GM23338 (cell line): ENCODE measurements at regions not wholly inside any gene's neighbourhood (a gene's known extent, or its start where the extent isn't known, plus 50 kb on each side); places are given as distances from the start of the nearest gene placed in this dataset.

ENCODE experiments used
- ATAC-seq: fragments of 200-7000 bp; cut with Tn5 transposase; 3 replicates; pipeline ENCODE4 v1.9.1; 2020
- DNase-seq: peaks from one replicate; pipeline ENCODE4 v3.0.0-alpha.2; 2015; ENCODE audit warnings: low spot score
- H2AFZ ChIP-seq: fragments of 200-600 bp; sonication (generic); 2 replicates; pipeline ENCODE4 v1.8.0; 2016; ENCODE audit warnings: antibody characterized with exemption, mild to moderate bottlenecking, moderate library complexity
- H3F3A ChIP-seq: fragments of 200-600 bp; sonication (generic); replicated peaks from 2 replicates; pipeline ENCODE4 v1.8.0; 2017; ENCODE audit warnings: antibody characterized with exemption, mixed run types, low read depth
- H3K27ac ChIP-seq: fragments of 200-600 bp; sonication (generic); 2 replicates; pipeline ENCODE4 v1.6.1; 2016; ENCODE audit warnings: low read depth
- H3K27me3 ChIP-seq: fragments of 200-600 bp; sonication (generic); 2 replicates; pipeline ENCODE4 v1.8.0; 2016; ENCODE audit warnings: mild to moderate bottlenecking, mixed run types, moderate library complexity; ENCODE audit not compliant: insufficient read depth
- H3K36me3 ChIP-seq: fragments of 200-600 bp; sonication (generic); 2 replicates; pipeline ENCODE4 v1.8.0; 2016; ENCODE audit warnings: mild to moderate bottlenecking; ENCODE audit not compliant: insufficient read depth
- H3K4me1 ChIP-seq: fragments of 200-600 bp; sonication (generic); 2 replicates; pipeline ENCODE4 v1.8.0; 2016; ENCODE audit warnings: mild to moderate bottlenecking, moderate library complexity; ENCODE audit not compliant: insufficient read depth
- H3K4me2 ChIP-seq: fragments of 200-600 bp; sonication (generic); 2 replicates; pipeline ENCODE4 v1.7.1; 2017; ENCODE audit warnings: mixed run types
- H3K4me3 ChIP-seq: fragments of 200-600 bp; sonication (generic); 2 replicates; pipeline ENCODE4 v1.6.1; 2016; ENCODE audit warnings: mixed run types
- H3K79me2 ChIP-seq: fragments of 200-600 bp; sonication (generic); replicated peaks from 2 replicates; pipeline ENCODE4 v1.8.0; 2017; ENCODE audit warnings: mild to moderate bottlenecking; ENCODE audit not compliant: insufficient read depth
- H3K9me2 ChIP-seq: fragments of 200-600 bp; sonication (generic); 2 replicates; pipeline ENCODE4 v1.8.0; 2017; ENCODE audit not compliant: insufficient read depth
- H4K20me1 ChIP-seq: fragments of 200-600 bp; sonication (generic); replicated peaks from 2 replicates; pipeline ENCODE4 v1.8.0; 2017; ENCODE audit warnings: mild to moderate bottlenecking; ENCODE audit not compliant: insufficient read depth
- H3K27ac Mint-ChIP-seq: 2 replicates; pipeline ENCODE4 v1.8.0; 2020; ENCODE audit warnings: inconsistent platforms, mild to moderate bottlenecking, moderate library complexity, mixed read lengths
- H3K27me3 Mint-ChIP-seq: 3 replicates; pipeline ENCODE4 v1.8.0; 2022; ENCODE audit warnings: low read depth, mild to moderate bottlenecking, moderate library complexity, mixed read lengths, inconsistent platforms; ENCODE audit not compliant: insufficient read depth, poor library complexity
- H3K36me3 Mint-ChIP-seq: 3 replicates; pipeline ENCODE4 v1.8.0; 2021; ENCODE audit warnings: low read depth, mild to moderate bottlenecking, inconsistent platforms, moderate library complexity, mixed read lengths
- H3K4me1 Mint-ChIP-seq: 3 replicates; pipeline ENCODE4 v1.8.0; 2020; ENCODE audit warnings: mild to moderate bottlenecking, inconsistent platforms, mixed read lengths
- H3K4me3 Mint-ChIP-seq: 3 replicates; pipeline ENCODE4 v1.8.0; 2021; ENCODE audit warnings: moderate library complexity, mild to moderate bottlenecking, inconsistent platforms, mixed read lengths
- H3K9me3 Mint-ChIP-seq: 3 replicates; pipeline ENCODE4 v1.8.0; 2020; ENCODE audit warnings: moderate library complexity, mild to moderate bottlenecking, inconsistent platforms, mixed read lengths
- CREB1 ChIP-seq: fragments of 250-450 bp; sonication (Bioruptor Pico); IDR thresholded peaks from 2 replicates; pipeline ENCODE4 v1.5.0; 2020; ENCODE audit warnings: low read depth, mild to moderate bottlenecking, moderate library complexity
- CTCF ChIP-seq, 2 experiments: fragments of 200-600 bp in 1 of 2; sonication (generic) in 1 of 2; conservative IDR thresholded peaks; 2 replicates each; pipeline versions ENCODE4 v1.5.1 to v1.6.1; 2016 to 2017; ENCODE audit warnings: antibody characterized with exemption in 2 of 2, low read depth in 2 of 2, mild to moderate bottlenecking in 2 of 2, moderate library complexity in 1 of 2
- EZH2 ChIP-seq: fragments of 200-600 bp; sonication (generic); IDR thresholded peaks from one replicate; pipeline ENCODE4 v1.8.0; 2017; ENCODE audit warnings: antibody characterized with exemption, mild to moderate bottlenecking, low read depth; ENCODE audit not compliant: unreplicated experiment
- EZH2phosphoT487 ChIP-seq: fragments of 200-600 bp; sonication (generic); IDR thresholded peaks from one replicate; pipeline ENCODE4 v1.8.1; 2018; ENCODE audit warnings: antibody characterized with exemption; ENCODE audit not compliant: unreplicated experiment
- JUNB ChIP-seq: IDR thresholded peaks from one replicate; pipeline ENCODE4 v1.6.1; 2016; ENCODE audit warnings: antibody characterized with exemption; ENCODE audit not compliant: unreplicated experiment
- NANOG ChIP-seq: IDR thresholded peaks from 2 replicates; pipeline ENCODE4 v1.6.1; 2016; ENCODE audit warnings: antibody characterized with exemption, borderline replicate concordance
- POLR2AphosphoS5 ChIP-seq: IDR thresholded peaks from 2 replicates; pipeline ENCODE4 v1.6.1; 2016; ENCODE audit warnings: antibody characterized with exemption, low read depth
- STAT1 ChIP-seq: IDR thresholded peaks from one replicate; pipeline ENCODE4 v1.6.1; 2016; ENCODE audit warnings: antibody characterized with exemption; ENCODE audit not compliant: unreplicated experiment
- ZNF114 ChIP-seq: fragments of 250-450 bp; sonication (Bioruptor Pico); IDR thresholded peaks from 2 replicates; pipeline ENCODE4 v1.5.0; 2020; ENCODE audit warnings: mild to moderate bottlenecking, moderate library complexity
- ZNF331 ChIP-seq: fragments of 250-450 bp; sonication (Bioruptor Pico); IDR thresholded peaks from 2 replicates; pipeline ENCODE4 v1.5.0; 2020; ENCODE audit warnings: low read depth, mild to moderate bottlenecking, moderate library complexity
- TF ChIP-seq, protein P1 (sequence below): IDR thresholded peaks from 2 replicates; pipeline ENCODE4 v1.6.1; 2016; ENCODE audit warnings: antibody characterized with exemption
- TF ChIP-seq, protein P2 (sequence below): fragments of 250-450 bp; sonication (Bioruptor Pico); IDR thresholded peaks from 2 replicates; pipeline ENCODE4 v1.5.0; 2020; ENCODE audit warnings: mild to moderate bottlenecking, moderate library complexity

GRCh38 chr13:73254827-73255226 is 196.0 kb downstream of the KLF5 start:
- Histone ChIP-seq H3K4me2 (no peak overlapping the region), H2AFZ (no peak overlapping the region), H3K27me3 (no peaks in the 10 kb centered on the region), H3F3A (no peaks in the 10 kb centered on the region), H4K20me1 (no peaks in the 10 kb centered on the region), H3K9me2 (peaks cover 6% of the 10 kb centered on the region; the same call in 1 of the 2 replicates), H3K4me3 (no peak overlapping the region), H3K27ac (no peak overlapping the region), H3K4me1 (no peaks in the 10 kb centered on the region), H3K36me3 (no peaks in the 10 kb centered on the region), H3K79me2 (no peaks in the 10 kb centered on the region)
- no peak for DNase-seq
- Mint-ChIP-seq H3K4me3 (no peak overlapping the region), H3K27me3 (peaks cover 3% of the 10 kb centered on the region), H3K4me1 (peaks cover 15% of the 10 kb centered on the region), H3K36me3 (no peaks in the 10 kb centered on the region), H3K27ac (no peak overlapping the region), H3K9me3 (no peaks in the 10 kb centered on the region)
- TF ChIP-seq ZNF331 (CRISPR knock-in tag) (no peak), STAT1 (no peak), CTCF (conservative IDR thresholded peaks at IDR 0.05; ENCODE audit: low read depth in 2 of 2) (no peak), JUNB (no peak), EZH2 (no peak), ZNF114 (no peak), EZH2phosphoT487 (no peak)
- TF ChIP-seq, protein P1, sequence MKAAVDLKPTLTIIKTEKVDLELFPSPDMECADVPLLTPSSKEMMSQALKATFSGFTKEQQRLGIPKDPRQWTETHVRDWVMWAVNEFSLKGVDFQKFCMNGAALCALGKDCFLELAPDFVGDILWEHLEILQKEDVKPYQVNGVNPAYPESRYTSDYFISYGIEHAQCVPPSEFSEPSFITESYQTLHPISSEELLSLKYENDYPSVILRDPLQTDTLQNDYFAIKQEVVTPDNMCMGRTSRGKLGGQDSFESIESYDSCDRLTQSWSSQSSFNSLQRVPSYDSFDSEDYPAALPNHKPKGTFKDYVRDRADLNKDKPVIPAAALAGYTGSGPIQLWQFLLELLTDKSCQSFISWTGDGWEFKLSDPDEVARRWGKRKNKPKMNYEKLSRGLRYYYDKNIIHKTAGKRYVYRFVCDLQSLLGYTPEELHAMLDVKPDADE, result no peak
- ATAC-seq, result no peak

GRCh38 chr13:73251626-73252265 is 192.9 kb downstream of the KLF5 start:
- no peaks in the 10 kb centered on the region for H4K20me1 ChIP-seq
- no peak overlapping the region for H2AFZ ChIP-seq
- no peaks in the 10 kb centered on the region for H3F3A ChIP-seq
- Mint-ChIP-seq H3K4me1 (peaks cover 14% of the 10 kb centered on the region; the same call in 2 of the 3 replicates), H3K4me3 (no peak overlapping the region), H3K27ac (peak overlapping the region; percentile 43), H3K27me3 (peaks cover 3% of the 10 kb centered on the region), H3K36me3 (no peaks in the 10 kb centered on the region), H3K9me3 (no peaks in the 10 kb centered on the region; the same call in 2 of the 3 replicates)
- peaks cover 6% of the 10 kb centered on the region; the same call in 1 of the 2 replicates for H3K9me2 ChIP-seq
- no peak overlapping the region for H3K27ac ChIP-seq
- H3K4me2 ChIP-seq, result no peak overlapping the region
- no peaks in the 10 kb centered on the region for H3K4me1 ChIP-seq
- H3K36me3 ChIP-seq, result no peaks in the 10 kb centered on the region
- H3K79me2 ChIP-seq, result no peaks in the 10 kb centered on the region
- no peaks in the 10 kb centered on the region for H3K27me3 ChIP-seq
- no peak overlapping the region for H3K4me3 ChIP-seq
- DNase-seq (no peak), ATAC-seq (no peak)
- TF ChIP-seq JUNB (no peak), CREB1 (CRISPR knock-in tag) (no peak), NANOG (no peak), EZH2 (no peak), ZNF331 (CRISPR knock-in tag) (no peak), STAT1 (no peak), POLR2AphosphoS5 (no peak)
- TF ChIP-seq, protein P2, sequence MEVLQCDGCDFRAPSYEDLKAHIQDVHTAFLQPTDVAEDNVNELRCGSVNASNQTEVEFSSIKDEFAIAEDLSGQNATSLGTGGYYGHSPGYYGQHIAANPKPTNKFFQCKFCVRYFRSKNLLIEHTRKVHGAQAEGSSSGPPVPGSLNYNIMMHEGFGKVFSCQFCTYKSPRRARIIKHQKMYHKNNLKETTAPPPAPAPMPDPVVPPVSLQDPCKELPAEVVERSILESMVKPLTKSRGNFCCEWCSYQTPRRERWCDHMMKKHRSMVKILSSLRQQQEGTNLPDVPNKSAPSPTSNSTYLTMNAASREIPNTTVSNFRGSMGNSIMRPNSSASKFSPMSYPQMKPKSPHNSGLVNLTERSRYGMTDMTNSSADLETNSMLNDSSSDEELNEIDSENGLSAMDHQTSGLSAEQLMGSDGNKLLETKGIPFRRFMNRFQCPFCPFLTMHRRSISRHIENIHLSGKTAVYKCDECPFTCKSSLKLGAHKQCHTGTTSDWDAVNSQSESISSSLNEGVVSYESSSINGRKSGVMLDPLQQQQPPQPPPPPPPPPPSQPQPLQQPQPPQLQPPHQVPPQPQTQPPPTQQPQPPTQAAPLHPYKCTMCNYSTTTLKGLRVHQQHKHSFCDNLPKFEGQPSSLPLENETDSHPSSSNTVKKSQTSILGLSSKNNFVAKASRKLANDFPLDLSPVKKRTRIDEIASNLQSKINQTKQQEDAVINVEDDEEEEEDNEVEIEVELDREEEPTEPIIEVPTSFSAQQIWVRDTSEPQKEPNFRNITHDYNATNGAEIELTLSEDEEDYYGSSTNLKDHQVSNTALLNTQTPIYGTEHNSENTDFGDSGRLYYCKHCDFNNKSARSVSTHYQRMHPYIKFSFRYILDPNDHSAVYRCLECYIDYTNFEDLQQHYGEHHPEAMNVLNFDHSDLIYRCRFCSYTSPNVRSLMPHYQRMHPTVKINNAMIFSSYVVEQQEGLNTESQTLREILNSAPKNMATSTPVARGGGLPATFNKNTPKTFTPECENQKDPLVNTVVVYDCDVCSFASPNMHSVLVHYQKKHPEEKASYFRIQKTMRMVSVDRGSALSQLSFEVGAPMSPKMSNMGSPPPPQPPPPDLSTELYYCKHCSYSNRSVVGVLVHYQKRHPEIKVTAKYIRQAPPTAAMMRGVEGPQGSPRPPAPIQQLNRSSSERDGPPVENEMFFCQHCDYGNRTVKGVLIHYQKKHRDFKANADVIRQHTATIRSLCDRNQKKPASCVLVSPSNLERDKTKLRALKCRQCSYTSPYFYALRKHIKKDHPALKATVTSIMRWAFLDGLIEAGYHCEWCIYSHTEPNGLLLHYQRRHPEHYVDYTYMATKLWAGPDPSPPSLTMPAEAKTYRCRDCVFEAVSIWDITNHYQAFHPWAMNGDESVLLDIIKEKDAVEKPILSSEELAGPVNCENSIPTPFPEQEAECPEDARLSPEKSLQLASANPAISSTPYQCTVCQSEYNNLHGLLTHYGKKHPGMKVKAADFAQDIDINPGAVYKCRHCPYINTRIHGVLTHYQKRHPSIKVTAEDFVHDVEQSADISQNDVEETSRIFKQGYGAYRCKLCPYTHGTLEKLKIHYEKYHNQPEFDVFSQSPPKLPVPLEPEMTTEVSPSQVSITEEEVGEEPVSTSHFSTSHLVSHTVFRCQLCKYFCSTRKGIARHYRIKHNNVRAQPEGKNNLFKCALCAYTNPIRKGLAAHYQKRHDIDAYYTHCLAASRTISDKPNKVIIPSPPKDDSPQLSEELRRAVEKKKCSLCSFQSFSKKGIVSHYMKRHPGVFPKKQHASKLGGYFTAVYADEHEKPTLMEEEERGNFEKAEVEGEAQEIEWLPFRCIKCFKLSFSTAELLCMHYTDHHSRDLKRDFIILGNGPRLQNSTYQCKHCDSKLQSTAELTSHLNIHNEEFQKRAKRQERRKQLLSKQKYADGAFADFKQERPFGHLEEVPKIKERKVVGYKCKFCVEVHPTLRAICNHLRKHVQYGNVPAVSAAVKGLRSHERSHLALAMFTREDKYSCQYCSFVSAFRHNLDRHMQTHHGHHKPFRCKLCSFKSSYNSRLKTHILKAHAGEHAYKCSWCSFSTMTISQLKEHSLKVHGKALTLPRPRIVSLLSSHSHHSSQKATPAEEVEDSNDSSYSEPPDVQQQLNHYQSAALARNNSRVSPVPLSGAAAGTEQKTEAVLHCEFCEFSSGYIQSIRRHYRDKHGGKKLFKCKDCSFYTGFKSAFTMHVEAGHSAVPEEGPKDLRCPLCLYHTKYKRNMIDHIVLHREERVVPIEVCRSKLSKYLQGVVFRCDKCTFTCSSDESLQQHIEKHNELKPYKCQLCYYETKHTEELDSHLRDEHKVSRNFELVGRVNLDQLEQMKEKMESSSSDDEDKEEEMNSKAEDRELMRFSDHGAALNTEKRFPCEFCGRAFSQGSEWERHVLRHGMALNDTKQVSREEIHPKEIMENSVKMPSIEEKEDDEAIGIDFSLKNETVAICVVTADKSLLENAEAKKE (CRISPR knock-in tag), result no peak
